ELR (cell line): ENCODE measurements at regions not wholly inside any gene's neighbourhood (a gene's known extent, or its start where the extent isn't known, plus 50 kb on each side); places are given as distances from the start of the nearest gene placed in this dataset.
A peak's percentile ranks its signal among the peaks of the same experiment; 100 is the strongest.

ENCODE experiments used
- DNase-seq: peaks from one replicate; pipeline ENCODE4 v3.0.0-alpha.2; 2015; ENCODE audit warnings: low read depth

DNA sequence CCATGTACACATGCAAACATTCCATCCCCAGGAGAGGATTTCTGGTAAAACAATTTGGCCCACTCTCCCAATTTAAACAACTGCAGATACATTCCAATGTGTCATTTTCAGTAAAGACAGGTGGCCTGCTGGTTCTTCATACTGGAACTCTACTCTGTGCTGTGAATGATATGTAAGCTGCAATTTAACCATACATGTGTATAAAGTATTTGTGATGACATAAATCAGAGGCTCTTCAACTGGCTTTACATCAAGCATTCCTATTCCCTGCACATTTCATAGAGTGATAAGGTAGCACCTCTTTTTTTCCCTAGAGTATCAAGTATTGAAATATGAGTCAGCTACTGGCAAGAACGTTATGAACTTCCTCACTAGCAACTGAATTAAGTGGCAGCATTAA lies 649.5 kb upstream of the ADGRL2 start:
- DNase-seq: no peak

DNA sequence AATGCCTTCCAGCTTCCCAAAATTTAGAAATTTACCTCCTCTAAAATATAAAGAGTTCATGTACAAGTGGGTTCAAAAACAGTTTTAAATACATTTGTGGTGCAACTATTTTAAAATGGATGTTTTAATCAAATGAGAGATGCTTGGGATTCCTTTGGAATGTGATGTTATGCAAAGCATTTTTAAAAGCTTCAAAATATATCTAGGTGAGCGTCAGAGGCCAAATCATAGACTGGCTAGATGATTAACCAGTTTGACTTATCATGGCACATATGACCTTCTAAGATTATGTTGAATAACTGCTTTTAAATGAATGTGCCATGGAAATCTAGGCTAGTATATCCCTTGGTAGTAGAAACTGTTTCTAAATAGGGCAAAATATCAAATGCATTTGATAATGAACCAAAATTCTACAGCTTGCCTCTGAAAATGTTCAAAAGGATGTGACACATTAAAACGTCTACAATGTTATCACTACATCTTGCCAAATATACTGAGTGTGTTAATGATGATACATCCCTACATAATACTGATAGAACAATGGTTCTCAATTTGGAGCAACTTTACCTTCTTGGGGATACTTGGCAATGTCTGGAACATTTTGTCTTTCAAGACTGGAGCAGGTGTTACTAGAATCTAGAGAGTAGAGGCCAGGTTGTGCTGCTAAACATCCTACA lies 650.9 kb upstream of the ADGRL2 start:
- peak; percentile 52 for DNase-seq

DNA sequence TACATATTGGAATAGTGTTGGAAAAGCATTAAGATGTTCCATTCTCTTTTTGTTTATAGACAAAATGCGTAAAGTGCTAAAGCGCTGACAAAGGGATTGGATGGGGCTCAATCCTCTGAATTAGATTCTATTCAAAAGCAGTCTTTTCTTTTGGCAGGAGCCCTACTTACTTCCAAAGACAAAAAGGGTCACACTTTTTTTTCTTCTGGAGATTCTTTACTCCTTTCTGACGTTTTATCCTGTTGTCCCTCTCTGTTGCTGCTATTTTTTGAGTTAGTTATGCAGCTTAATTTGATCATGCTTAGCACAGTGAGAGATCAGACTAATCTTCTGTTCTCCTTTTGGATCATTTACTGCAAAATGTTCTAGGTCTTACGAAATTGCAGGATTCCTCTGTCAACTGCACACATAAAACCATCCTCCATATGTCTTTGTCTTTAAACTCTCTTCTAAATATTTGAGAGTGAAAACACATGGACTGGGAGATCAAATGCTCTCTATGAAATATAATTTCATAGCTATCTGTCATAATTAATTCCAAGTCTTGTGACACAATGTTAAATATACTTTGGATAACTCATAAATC lies 656.4 kb upstream of the ADGRL2 start:
- DNase-seq: no peak

DNA sequence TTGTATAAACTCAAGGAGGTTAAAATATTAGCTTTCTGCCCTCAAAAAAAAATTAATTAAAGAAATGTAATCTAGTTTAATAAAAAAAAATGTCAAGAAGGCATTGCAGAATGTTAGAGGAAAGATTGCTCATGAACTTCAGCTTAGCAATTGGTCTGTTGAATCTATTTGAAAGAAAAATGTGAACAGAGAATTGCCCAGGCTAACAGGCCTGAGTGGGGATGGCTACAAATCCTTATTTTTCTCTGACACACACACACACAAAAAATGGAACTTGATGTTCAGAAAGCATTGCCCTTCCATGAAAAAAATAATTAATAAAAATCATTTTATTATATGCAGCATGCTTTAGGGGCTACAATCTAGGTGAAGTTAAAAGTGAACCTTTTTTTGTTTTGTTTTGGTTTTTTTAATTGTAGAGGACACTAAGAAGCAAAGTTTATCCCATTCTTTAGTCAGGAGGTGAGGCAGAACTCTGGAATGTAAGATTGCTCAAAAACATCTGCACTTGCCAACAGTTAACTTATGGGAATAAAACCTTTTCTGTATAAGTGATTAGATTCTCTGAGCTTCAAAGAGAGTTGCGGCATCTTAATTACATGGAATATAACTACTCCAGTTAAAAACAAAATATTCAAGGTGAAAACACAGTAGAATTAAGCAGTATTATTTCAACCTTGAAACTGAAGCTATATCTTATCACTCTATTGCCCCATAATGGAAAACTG lies 658.5 kb upstream of the ADGRL2 start:
- peak; percentile 70 for DNase-seq

DNA sequence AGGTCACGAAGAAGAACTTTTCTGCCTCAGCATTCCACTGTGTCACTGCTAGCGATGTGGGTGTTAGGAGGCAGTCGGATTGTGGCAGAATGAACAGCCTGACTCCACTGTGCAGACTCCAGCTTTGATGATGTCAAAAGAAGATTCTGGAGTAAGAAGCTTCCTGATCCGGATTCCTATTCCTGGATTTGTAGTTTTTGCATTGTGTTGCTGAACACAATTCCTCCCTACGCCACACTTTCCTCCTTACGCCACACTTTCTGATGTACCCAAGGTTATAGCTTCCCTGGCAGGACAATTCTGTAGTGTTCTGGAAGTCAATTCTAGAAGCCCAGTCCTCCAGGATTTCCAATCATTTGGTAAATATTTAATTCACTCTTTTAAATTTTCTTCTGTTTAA lies 665.2 kb upstream of the ADGRL2 start:
- DNase-seq: no peak

DNA sequence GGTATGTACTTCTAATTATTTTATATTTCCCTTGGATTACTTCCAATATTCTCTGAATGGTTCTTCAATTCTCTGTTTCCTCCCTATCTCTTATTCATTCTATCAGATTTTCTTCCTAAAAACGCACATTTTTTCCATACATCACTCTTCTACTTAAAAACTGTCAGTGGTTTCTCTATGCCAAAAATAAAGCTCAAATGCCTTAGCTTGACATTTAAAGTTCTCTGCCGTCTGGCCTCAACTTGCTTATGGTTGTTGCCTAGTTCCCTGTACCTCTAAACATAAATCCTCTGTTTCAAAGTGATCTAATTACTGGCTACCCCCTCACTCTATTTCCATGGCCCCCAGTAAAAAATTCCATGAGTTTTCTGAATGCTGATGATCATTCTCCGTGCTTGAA lies 671.0 kb upstream of the ADGRL2 start:
- no peak for DNase-seq

DNA sequence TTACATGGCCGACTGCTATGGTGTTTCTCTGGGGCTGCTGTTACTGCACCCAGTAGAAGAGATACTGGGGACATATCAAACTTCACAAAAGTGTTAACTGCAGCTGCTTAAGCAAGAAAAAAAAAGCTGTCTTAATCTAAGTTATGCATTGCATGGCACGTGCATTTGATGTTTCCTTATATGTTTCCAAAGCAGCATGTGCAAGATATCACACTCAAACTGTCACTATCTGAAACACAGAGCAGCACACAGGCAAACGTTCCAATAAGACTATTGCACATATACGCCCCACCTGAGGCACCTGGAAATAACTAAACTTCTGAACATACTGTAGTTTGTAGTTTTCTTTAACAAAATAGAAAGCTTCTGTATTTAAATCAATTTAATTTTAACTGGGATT lies 671.4 kb upstream of the ADGRL2 start:
- no peak for DNase-seq

DNA sequence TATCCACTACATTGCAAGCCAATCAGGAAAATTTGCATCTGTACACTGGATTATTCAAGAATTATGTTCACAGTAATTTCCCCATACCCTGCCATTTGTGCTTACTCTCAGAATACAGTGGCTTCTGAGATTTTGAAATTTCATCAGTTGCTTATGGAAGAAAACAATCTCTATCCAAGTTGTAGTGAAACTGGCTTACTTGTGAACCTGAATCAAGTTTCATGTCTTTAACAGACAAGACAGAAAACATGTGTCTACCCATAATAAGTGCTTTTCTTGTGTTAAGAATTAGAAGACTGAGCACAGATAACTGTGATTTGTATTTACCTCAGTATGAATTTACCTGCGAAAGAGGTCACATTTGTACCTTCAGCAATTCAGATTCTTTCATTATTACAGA lies 672.7 kb upstream of the ADGRL2 start:
- no peak for DNase-seq

DNA sequence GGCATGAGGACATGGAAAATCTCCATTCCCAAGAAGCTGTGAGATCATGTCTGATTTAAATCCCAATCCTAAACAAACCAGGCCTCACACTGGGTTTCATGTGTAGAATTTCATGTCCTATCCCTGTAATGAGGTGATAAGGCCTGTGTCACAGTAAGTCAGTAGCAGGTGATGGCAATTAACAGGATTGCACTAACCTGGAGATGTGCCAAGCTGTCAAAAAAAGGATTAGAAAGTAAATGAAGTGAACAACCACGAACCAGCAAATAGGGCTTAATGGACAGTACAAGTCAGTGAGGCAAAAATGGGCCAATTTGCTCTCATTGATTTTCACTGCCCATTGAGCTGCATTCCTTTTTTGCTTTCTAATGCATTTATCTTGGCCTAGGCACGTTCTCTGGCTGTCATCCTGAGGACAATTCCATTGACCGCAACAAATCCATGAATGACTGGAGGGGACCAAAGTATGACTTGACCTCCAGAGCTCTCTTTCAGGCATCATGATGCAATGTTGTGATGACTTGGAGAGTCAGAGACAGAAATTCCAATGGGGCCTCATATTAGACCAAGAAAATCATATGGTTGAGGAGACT lies 673.6 kb upstream of the ADGRL2 start:
- no peak for DNase-seq

DNA sequence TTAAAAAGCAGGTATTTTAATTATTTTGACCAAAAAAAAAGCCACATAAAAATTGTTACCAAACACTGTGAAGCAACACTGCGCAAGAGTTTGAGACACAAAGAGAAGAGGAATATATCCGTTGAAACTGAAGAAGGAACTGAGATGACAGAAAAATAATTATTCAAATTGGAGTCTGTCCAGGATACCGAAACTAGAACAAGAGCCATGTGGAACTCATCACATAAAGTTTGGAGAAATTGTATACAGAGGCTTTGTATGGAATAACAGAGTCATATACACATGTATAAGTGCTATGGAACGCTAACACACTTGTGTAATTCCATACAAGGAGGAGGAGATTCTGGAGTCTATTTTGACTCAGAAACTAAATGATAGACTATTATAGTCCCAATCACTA lies 675.1 kb upstream of the ADGRL2 start:
- no peak for DNase-seq

DNA sequence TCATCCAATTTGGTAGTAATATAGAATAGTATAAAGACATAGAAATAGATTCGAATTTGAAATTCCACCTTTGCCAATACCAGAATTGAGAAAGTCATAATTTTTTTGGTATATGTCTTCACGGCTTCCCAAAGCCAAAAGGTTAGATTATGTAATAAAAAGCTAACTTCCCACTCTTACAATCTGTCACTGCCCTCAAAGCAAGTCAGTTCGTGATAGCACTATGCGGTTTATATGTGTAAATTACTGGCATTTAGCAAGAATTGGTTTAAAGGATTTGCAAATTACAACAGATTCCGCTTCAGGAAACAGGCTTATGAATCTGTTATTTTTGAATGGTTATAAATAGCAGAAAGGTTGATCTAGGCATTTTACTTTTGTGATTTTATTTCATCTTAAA lies 679.4 kb upstream of the ADGRL2 start:
- no peak for DNase-seq

DNA sequence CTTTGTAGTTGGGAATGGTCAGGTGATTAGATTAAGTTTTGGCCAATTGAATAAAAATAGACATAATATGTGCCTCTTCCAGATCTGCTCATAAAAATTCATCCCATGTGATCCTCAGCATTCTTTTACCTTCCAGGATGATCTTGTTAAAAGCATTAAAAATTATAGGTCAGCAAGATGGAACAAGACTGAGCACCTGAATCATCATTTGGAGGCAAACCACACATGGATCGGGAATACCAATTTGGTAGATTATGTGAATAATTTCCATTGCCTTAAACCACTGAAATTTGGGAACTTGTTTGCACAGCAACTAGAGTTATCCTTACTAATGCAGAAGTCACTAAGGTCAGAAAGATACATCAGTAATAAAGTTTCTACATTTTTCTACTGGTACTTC lies 681.4 kb upstream of the ADGRL2 start:
- no peak for DNase-seq

DNA sequence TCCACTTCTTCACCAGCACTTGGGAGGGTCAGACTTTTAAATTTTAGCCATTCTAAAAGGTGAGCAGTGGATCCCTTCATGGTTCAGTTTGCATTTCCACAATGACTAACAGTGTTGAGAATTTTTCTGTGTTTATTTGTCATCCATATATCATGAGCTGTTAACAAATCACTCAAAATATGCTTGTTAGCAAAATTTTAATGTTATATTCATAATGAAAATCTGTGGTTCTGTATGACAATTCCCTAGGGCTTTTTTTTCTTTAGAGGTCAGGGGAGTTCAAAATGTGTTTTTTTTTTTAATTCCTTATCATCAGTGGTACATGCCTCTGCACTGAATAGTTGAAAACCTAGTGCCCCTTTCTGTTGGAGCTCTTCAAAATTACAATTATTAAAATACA lies 682.2 kb upstream of the ADGRL2 start:
- DNase-seq: peak; percentile 55

DNA sequence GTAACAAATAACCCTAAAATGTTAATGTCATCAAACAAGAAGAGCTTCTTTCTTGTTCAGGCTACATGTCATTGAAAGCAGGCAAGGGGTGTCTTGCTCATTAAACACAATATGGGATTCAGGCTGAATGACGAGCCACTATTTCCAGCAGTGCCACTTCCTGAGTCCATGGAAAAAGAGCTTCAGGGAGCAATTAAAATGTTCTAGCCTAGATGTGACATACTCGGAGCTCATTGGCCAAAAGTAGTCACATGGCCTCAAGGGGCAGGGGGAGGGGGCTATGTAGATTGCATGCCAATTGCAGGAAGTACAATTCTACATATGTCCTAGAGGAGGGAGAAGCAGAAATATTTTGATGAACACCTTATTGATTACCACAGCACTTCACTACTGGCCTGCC lies 685.3 kb upstream of the ADGRL2 start:
- DNase-seq: no peak

DNA sequence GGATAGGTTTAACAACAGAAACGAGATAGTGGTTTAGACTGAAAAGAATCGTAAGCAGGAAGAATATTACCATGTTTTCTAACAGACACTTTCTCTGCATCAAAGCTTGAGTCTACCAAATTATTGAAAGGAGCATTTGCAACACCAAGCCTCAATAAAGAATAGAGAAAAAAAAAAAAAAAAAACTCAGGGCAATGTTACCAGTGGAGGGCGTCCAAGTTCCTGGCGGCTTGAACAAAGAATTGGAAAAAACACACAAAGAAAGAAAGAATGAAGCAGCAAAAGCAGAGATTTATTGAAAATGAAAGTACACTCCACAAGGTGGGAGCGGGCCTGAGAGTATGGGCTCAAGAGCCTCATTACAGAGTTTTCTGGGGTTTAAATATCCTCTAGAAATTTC lies 686.5 kb upstream of the ADGRL2 start:
- DNase-seq: peak; percentile 12

DNA sequence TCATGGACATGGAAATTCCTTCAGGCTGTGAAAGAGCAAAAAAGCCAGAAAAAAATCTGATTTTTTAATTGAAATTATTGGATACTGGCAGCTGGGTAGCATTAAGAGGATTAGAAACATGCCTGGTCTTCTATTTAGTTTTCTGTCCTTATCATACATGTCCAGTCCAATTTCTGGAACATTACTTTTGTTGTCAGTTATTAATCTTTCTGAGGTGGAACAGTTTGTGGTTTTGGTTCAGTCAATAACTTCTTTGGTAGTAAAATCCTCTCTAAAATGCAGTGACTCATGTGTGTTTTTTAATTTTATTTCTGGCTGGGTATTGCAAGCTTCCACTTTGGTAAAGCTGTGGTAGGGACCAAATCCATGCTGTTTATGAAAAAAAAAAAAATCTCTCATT lies 687.0 kb upstream of the ADGRL2 start:
- peak; percentile 17 for DNase-seq

DNA sequence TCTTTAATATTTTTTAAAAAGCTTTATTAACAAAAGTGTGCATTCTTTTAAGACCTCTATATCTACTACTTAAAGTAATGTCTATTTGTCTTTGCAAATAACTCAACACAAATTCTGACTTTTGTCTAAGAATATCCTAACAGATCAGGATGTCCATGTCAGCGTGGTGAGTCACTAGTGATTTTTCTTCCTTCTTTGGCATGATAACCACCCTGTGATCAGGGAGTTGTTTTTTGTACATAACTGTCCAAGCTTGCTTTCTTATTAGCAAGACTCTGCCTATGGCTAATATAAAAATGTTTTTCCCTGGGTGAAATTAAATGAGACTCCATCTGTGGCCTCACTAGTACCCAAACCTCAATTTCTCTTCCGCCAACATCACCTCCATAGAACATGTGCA lies 688.9 kb upstream of the ADGRL2 start:
- DNase-seq: peak; percentile 41

DNA sequence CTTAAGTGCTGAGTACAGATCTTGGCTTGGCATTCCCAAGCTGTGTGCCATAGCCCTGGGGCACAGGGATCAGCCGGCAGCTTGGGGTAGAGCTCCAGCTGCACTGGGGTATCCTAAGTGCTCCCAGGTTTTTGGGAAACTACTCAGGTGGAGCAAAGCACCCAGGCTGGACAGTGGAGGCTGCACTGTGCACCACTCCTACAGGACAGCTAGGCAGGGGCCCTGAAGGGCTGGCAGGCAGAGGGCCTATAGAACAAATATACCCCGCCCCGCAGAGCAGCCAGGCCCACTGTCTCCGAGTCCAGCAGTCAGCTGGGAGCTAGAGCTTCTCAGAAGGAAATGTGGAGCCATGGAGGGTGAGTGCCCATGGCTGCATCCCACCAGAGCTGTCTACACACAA lies 691.7 kb upstream of the ADGRL2 start:
- DNase-seq: no peak

DNA sequence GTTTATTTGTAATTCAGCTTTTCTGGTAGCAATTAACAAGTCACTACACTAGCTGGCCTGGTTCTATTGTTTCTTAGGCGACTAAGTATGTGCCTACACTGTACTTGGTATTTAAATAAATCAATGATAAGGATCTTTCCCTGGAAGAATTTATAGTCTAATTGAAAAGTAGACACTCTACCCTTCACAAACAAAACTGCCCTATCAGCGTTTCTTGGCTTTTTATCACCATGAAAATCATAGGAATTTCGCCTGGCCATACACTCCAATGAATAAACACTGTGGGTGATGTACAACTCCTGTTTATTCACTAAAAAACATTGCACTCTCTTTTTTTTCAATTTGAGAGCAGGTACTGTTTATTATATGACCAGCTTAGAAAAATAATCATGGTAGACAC lies 702.9 kb upstream of the ADGRL2 start:
- no peak for DNase-seq

DNA sequence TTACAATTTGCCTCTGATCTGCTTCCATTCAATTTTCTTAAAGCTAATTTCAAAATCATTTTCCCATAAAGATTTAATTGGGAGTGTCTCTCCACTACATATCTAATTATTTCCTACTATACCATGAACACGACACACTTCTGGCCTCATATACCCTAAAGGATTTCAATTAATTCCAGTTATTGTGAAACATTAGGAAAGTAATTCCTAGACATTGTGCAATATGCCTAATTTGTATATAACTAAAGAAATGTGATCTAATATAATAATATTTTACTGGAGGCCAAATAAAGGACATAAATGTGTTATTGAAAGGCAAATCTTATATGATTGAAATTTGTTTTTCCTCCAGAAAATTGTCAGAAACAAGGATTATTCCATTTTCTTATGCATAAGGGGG lies 727.2 kb upstream of the ADGRL2 start:
- DNase-seq: no peak

DNA sequence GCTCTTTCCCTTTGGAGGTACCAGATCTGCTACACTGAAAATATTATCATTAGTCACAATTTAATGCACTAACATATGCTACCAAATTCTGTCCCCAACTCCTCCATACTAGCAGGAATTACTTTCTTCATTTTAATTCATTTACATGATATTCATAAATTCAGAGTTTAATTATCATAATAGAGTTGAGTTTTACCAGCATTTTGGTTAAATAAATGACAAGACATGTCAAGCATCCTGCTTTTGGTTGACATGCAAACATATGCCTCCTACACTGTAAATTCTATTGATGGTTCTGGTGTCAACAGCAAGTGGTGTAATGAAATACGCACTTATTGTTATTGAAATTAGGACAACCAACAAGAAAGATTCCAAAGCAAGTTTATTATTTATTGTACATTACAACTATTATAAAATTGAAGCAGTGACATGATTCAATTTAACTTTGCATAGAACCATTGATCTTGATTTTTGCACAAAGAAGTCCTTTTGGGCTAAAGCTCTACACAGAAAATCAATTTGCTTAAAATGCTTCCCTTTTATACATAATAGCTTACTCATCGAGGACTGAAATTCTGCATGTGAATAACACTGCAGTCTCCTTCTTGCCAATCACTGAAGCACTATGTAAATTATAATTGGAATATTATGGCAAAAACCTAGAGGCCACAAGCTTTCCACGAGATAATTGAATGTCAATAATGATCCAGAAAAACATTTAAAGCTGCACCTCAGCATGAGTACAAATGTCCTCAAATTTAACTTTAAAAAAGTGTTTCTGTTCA lies 728.6 kb upstream of the ADGRL2 start:
- no peak for DNase-seq

DNA sequence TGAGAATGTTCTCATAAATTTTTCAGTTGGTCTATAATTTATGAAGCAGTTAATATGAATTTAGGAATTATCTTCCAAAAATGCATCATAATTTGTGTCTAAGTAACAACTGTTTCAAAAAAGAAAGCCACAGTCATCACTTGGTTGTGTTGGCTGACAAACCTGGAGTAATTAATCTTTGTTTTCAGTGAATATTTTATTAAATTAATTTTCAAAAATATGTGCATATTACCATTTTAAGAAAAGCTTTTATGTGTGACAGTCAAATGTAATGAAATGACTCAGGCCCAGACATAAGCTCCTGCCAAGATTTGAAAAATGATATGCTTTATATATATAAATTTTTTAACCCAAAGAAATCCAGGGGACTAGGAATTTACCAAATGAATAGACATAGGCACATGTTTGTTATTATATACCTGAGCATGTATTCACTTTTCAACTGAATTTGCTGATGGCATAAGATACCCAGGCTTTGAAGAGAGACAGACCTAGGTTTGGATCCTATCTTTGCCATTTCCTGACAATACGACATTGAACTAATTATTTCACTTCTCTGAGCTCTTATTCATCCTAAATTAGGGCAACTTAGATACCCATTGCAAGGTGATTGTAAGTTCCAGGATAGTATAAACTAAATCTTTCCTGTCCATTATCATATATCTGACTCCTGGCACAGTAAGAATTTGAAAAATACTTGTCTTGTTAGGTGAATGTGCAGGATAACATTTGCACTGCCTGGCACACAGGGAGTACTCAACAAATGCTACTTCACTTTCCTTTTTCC lies 729.5 kb upstream of the ADGRL2 start:
- no peak for DNase-seq
